VCaP (cell line): ENCODE measurements at regions not wholly inside any gene's neighbourhood (a gene's known extent, or its start where the extent isn't known, plus 50 kb on each side); places are given as distances from the start of the nearest gene placed in this dataset.
A peak's percentile ranks its signal among the peaks of the same experiment; 100 is the strongest.

ENCODE experiments used
- H3K27ac ChIP-seq: fragments of 450-650 bp; 2 replicates; pipeline ENCODE4 v1.5.1; 2017
- TF ChIP-seq, protein P1 (sequence below): fragments of 450-650 bp; conservative IDR thresholded peaks from 2 replicates; pipeline ENCODE4 v1.5.1; 2017; ENCODE audit warnings: mild to moderate bottlenecking, moderate library complexity

GRCh38 chr15:94015324-94015723 lies 216.0 kb upstream of the MCTP2 start:
- TF ChIP-seq, protein P1, sequence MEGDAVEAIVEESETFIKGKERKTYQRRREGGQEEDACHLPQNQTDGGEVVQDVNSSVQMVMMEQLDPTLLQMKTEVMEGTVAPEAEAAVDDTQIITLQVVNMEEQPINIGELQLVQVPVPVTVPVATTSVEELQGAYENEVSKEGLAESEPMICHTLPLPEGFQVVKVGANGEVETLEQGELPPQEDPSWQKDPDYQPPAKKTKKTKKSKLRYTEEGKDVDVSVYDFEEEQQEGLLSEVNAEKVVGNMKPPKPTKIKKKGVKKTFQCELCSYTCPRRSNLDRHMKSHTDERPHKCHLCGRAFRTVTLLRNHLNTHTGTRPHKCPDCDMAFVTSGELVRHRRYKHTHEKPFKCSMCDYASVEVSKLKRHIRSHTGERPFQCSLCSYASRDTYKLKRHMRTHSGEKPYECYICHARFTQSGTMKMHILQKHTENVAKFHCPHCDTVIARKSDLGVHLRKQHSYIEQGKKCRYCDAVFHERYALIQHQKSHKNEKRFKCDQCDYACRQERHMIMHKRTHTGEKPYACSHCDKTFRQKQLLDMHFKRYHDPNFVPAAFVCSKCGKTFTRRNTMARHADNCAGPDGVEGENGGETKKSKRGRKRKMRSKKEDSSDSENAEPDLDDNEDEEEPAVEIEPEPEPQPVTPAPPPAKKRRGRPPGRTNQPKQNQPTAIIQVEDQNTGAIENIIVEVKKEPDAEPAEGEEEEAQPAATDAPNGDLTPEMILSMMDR: no peak
- H3K27ac ChIP-seq: no peak overlapping the region

- no peak overlapping the region for H3K27ac ChIP-seq
- TF ChIP-seq, protein P1: no peak
Observed at GRCh38 chr15:94008104-94009074, 223.0 kb upstream of the MCTP2 start.

- no peak overlapping the region for H3K27ac ChIP-seq
- TF ChIP-seq, protein P1: no peak
Observed at GRCh38 chr15:94004697-94005096, 226.7 kb upstream of the MCTP2 start.

- H3K27ac ChIP-seq: no peak overlapping the region
- TF ChIP-seq, protein P1: no peak
Observed at GRCh38 chr15:94002041-94002440, 229.3 kb upstream of the MCTP2 start.

- TF ChIP-seq, protein P1: no peak
- H3K27ac ChIP-seq: no peak overlapping the region
Observed at GRCh38 chr15:94001255-94001801, 230.0 kb upstream of the MCTP2 start.

GRCh38 chr15:94000606-94001005 lies 230.8 kb upstream of the MCTP2 start:
- TF ChIP-seq, protein P1: no peak
- H3K27ac ChIP-seq: no peak overlapping the region

DNA sequence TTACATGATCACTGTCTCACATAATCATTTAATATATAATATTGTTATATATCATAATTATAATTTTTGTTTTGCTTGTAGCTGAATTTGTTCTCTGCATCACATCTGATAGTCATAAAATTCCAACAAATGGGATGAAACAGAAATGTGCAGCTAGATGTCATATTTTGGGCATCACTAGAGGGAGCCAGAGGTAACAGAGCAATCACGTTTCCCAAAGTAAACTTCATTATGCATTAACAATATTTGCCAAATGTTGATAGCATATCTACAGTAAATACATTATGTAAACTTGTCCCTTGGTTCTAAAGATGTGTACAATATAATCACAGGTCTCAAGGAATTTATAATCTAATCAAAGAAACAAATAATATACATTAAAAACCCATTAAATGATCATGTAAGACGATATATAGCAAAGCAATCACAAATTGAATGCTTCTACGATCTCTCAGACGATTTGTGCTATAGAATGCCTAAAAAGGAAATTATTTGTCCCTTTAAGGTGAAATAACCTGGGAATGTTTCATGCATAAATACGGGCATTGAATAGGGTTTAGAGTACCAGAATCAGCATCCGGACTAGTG lies 234.2 kb upstream of the MCTP2 start:
- H3K27ac ChIP-seq: no peak overlapping the region
- TF ChIP-seq, protein P1: peak; percentile 98
